GM18505 (cell line): ENCODE measurements at regions not wholly inside any gene's neighbourhood (a gene's known extent, or its start where the extent isn't known, plus 50 kb on each side); places are given as distances from the start of the nearest gene placed in this dataset.

Source experiments
- ATAC-seq: cut with Tn5 transposase; IDR thresholded peaks from one replicate; pipeline ENCODE4 v1.9.1; 2021; ENCODE audit not compliant: unreplicated experiment
- POLR2A ChIP-seq: IDR thresholded peaks from 4 replicates; pipeline ENCODE4 v1.6.1; 2011; ENCODE audit warnings: borderline replicate concordance; ENCODE audit not compliant: insufficient read depth, insufficient read length; ENCODE audit errors: extremely low read depth

GRCh38 chr10:88193018-88193417 is 329.6 kb downstream of the PTEN start:
- no peak for TF ChIP-seq POLR2A
- no peak for ATAC-seq

- no peak for TF ChIP-seq POLR2A
- ATAC-seq = no peak
Measured at GRCh38 chr10:88194041-88194887, 330.8 kb downstream of the PTEN start.

GRCh38 chr10:88194961-88195367 is 331.5 kb downstream of the PTEN start:
- no peak for ATAC-seq
- TF ChIP-seq POLR2A = no peak

GRCh38 chr10:88195841-88196240 is 332.4 kb downstream of the PTEN start:
- TF ChIP-seq POLR2A = no peak
- ATAC-seq = no peak

DNA sequence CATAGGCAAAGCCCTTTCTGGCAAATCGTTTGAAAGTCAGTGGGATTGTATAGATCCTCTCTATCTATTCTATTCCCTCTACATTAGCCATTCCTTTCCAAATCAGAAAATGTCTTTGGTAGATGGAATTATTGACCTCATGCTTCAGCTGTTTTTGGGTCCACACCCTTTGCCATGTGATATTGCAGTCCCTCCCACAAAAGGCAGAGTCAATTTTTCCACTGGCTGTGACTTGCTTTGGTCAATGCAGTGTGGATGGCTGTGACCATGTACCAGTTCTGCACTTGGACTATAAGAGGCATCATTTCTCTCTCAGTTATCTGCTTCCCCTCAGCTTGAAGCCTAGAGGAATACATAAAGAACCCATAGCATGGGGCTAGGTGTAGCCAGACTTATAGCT is 332.9 kb downstream of the PTEN start:
- no peak for TF ChIP-seq POLR2A
- ATAC-seq = no peak

GRCh38 chr10:88198023-88198422 is 334.6 kb downstream of the PTEN start:
- no peak for ATAC-seq
- no peak for TF ChIP-seq POLR2A

GRCh38 chr10:88200312-88201032 is 337.0 kb downstream of the PTEN start:
- no peak for ATAC-seq
- no peak for TF ChIP-seq POLR2A

GRCh38 chr10:88205842-88206446 is 342.5 kb downstream of the PTEN start:
- no peak for ATAC-seq
- TF ChIP-seq POLR2A = no peak

- no peak for TF ChIP-seq POLR2A
- ATAC-seq = no peak
Measured at GRCh38 chr10:88207121-88207546, 343.7 kb downstream of the PTEN start.

GRCh38 chr10:88209231-88209630 is 345.8 kb downstream of the PTEN start:
- ATAC-seq = no peak

DNA sequence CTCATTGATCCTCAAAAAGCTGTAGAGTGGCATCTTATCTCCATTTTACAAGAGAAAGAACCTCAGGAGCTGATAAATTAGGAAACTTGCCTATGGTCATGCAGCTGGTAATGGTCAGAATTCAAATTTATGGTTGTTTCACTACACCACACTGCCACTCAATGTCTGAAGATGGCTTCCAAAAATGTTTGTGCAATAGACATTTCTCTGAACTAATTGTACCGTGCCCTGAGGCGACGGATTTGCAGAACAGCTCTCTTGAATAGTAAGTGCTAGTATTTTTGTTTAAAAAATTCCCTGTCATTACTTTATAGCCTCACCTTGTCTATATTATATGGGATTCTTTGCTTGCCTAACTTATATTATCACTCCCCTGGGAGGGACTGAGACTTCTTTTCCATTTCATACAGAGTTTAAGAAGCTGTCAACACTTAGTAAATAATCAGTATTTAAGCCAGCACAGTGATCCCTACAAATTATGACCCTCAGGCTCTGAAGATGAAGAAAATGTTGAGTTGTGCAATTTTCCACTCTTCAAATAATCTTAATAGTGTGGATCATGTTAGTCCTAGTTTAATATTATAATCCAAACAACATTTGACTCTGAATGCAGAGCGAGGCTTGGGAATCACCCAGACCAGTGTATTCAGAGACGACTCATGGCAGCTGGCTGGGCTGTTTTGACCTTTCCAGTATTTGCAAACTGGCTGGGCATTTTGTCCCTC is 346.6 kb downstream of the PTEN start:
- ATAC-seq = no peak
- no peak for TF ChIP-seq POLR2A

More at GRCh38 chr10:88209231-88209630, 345.8 kb downstream of the PTEN start:
- no peak for TF ChIP-seq POLR2A

DNA sequence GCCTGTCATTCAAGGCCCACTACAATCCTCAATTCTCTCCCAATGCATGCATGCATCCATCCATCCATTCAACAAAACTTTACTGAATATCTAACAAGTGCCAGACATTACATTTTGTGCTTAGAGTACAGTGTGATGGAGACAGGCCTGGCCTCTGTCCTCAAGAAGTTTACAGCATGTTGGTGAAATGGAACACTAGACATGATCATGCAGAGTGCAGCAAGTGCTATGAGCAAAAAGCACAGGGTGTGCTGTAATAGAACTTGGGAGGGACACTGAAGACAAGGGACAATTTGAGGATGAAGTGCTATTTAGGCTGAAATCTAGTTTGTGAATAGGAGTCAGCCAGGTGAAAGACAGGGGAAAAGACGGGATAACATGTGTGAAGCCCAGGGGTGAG is 347.8 kb downstream of the PTEN start:
- no peak for TF ChIP-seq POLR2A
- no peak for ATAC-seq

- TF ChIP-seq POLR2A = no peak
- no peak for ATAC-seq
Measured at GRCh38 chr10:88212069-88212468, 348.6 kb downstream of the PTEN start.
